Astrocyte (in vitro differentiated cells and primary cell): ENCODE measurements at regions not wholly inside any gene's neighbourhood (a gene's known extent, or its start where the extent isn't known, plus 50 kb on each side); places are given as distances from the start of the nearest gene placed in this dataset.

Experiments used
- DNase-seq: peaks from one replicate; pipeline ENCODE4 v3.0.0-alpha.2; 2010; ENCODE audit warnings: low read depth
- FAIRE-seq: peaks from 2 replicates; lab custom pipeline; 2011; peaks lifted over from hg19 to GRCh38; lab: Jason Lieb, UNC
- H2AFZ ChIP-seq: 2 replicates; pipeline ENCODE4 v1.6.0; 2012; ENCODE audit warnings: low read depth, low read length, inconsistent platforms
- H3K27ac ChIP-seq: 2 replicates; pipeline ENCODE4 v1.5.1; 2011; ENCODE audit warnings: low read depth, low read length, inconsistent platforms
- H3K27me3 ChIP-seq: 2 replicates; pipeline ENCODE4 v1.6.0; 2011; ENCODE audit warnings: low read length, inconsistent platforms; ENCODE audit not compliant: insufficient read depth
- H3K36me3 ChIP-seq: 2 replicates; pipeline ENCODE4 v1.5.1; 2011; ENCODE audit warnings: low read length, inconsistent platforms; ENCODE audit not compliant: insufficient read depth
- H3K4me1 ChIP-seq: 2 replicates; pipeline ENCODE4 v1.5.1; 2011; ENCODE audit warnings: low read length, inconsistent platforms; ENCODE audit not compliant: insufficient read depth
- H3K4me2 ChIP-seq: 2 replicates; pipeline ENCODE4 v1.6.0; 2012; ENCODE audit warnings: low read length, inconsistent platforms
- H3K4me3 ChIP-seq: 2 replicates; pipeline ENCODE4 v1.5.1; 2011; ENCODE audit warnings: low read depth, mild to moderate bottlenecking, low read length, inconsistent platforms; ENCODE audit not compliant: insufficient read depth
- H3K79me2 ChIP-seq: 2 replicates; pipeline ENCODE4 v1.6.0; 2012; ENCODE audit warnings: mild to moderate bottlenecking, low read length, inconsistent platforms; ENCODE audit not compliant: insufficient read depth
- H3K9ac ChIP-seq: 2 replicates; pipeline ENCODE4 v1.6.0; 2012; ENCODE audit warnings: mild to moderate bottlenecking, low read length, inconsistent platforms
- H3K9me3 ChIP-seq: 2 replicates; pipeline ENCODE4 v1.5.1; 2012; ENCODE audit warnings: low read depth, mild to moderate bottlenecking, low read length, inconsistent platforms; ENCODE audit not compliant: insufficient read depth
- H4K20me1 ChIP-seq: 2 replicates; pipeline ENCODE4 v1.6.0; 2012; ENCODE audit warnings: low read length, inconsistent platforms; ENCODE audit not compliant: insufficient read depth
- H3K27ac Mint-ChIP-seq: one replicate; pipeline ENCODE4 v1.8.0; 2021; ENCODE audit warnings: mild to moderate bottlenecking, mixed read lengths; ENCODE audit not compliant: unreplicated experiment
- H3K27me3 Mint-ChIP-seq: one replicate; pipeline ENCODE4 v1.8.0; 2021; ENCODE audit warnings: low read depth, mixed read lengths; ENCODE audit not compliant: unreplicated experiment
- H3K36me3 Mint-ChIP-seq: one replicate; pipeline ENCODE4 v1.8.0; 2021; ENCODE audit warnings: low read depth, mixed read lengths; ENCODE audit not compliant: unreplicated experiment
- H3K4me1 Mint-ChIP-seq: one replicate; pipeline ENCODE4 v1.8.0; 2021; ENCODE audit warnings: low read depth, mixed read lengths; ENCODE audit not compliant: unreplicated experiment
- H3K4me3 Mint-ChIP-seq: one replicate; pipeline ENCODE4 v1.8.0; 2021; ENCODE audit warnings: mild to moderate bottlenecking, moderate library complexity, mixed read lengths; ENCODE audit not compliant: unreplicated experiment
- H3K9me3 Mint-ChIP-seq: one replicate; pipeline ENCODE4 v1.8.0; 2021; ENCODE audit warnings: mild to moderate bottlenecking, mixed read lengths; ENCODE audit not compliant: unreplicated experiment
- EZH2 ChIP-seq: IDR thresholded peaks from 2 replicates; pipeline ENCODE4 v1.6.1; 2012; ENCODE audit warnings: mild to moderate bottlenecking, low read length, inconsistent platforms; ENCODE audit not compliant: insufficient read depth
- TF ChIP-seq, protein P1 (sequence below): IDR thresholded peaks from 2 replicates; pipeline ENCODE4 v1.5.1; 2011; ENCODE audit warnings: low read depth, mild to moderate bottlenecking, inconsistent platforms, low read length, moderate library complexity; ENCODE audit not compliant: insufficient read depth

DNA sequence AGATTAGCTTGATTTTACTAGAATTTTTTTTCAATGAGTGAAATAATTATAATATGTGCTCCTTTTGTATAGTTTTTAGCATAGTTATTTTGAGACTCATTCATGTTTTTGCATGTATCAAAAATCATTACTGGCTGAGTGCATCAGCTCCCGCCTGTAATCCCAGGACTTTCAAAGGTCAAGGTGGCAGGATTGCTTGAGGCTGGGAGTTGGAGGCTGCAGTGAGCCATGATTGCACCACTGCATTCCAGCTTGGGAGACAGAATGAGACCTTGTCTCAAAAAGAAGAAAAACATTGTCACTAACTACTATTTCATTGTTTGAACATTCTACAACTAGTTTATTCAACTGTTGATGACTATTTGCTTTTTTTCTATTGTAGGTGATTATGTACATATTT, 802.7 kb downstream of the SLC16A7 start:
- no peak for FAIRE-seq
- H3K4me3 Mint-ChIP-seq = no peak overlapping the region

DNA sequence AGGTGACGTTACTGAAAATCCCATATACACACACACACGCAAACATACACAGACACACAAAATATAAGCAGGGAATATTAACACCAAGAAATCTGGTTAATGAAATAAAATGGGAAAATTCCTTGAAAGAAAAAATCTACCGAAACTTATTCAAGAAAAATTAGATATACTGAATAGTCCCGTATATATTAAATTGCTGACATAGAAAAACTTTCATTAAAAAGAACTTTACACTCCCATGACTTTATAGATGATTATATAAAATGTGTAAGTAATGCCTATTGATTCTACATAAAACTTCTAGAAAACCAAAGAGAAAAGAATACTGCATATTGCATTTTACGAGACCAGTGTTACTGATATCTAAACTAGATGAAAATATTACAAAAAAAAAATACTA, 803.2 kb downstream of the SLC16A7 start:
- Mint-ChIP-seq H3K27ac (no peak overlapping the region), H3K4me1 (no peaks in the 10 kb centered on the region), H3K27me3 (no peaks in the 10 kb centered on the region), H3K36me3 (no peaks in the 10 kb centered on the region), H3K4me3 (no peak overlapping the region), H3K9me3 (no peaks in the 10 kb centered on the region)
- no peaks in the 10 kb centered on the region for H4K20me1 ChIP-seq
- FAIRE-seq = no peak
- H3K9ac ChIP-seq = no peak overlapping the region
- no peaks in the 10 kb centered on the region for H3K36me3 ChIP-seq
- no peak overlapping the region for H2AFZ ChIP-seq
- TF ChIP-seq EZH2 = no peak
- TF ChIP-seq, protein P1, sequence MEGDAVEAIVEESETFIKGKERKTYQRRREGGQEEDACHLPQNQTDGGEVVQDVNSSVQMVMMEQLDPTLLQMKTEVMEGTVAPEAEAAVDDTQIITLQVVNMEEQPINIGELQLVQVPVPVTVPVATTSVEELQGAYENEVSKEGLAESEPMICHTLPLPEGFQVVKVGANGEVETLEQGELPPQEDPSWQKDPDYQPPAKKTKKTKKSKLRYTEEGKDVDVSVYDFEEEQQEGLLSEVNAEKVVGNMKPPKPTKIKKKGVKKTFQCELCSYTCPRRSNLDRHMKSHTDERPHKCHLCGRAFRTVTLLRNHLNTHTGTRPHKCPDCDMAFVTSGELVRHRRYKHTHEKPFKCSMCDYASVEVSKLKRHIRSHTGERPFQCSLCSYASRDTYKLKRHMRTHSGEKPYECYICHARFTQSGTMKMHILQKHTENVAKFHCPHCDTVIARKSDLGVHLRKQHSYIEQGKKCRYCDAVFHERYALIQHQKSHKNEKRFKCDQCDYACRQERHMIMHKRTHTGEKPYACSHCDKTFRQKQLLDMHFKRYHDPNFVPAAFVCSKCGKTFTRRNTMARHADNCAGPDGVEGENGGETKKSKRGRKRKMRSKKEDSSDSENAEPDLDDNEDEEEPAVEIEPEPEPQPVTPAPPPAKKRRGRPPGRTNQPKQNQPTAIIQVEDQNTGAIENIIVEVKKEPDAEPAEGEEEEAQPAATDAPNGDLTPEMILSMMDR = no peak
- H3K27me3 ChIP-seq = no peaks in the 10 kb centered on the region
- H3K9me3 ChIP-seq = no peaks in the 10 kb centered on the region
- DNase-seq = no peak
- H3K4me1 ChIP-seq = peaks cover 3% of the 10 kb centered on the region
- no peak overlapping the region for H3K27ac ChIP-seq
- H3K79me2 ChIP-seq = no peaks in the 10 kb centered on the region
- H3K4me2 ChIP-seq = no peak overlapping the region
- H3K4me3 ChIP-seq = no peak overlapping the region

More for the DNA sequence above, 802.7 kb downstream of the SLC16A7 start:
- no peaks in the 10 kb centered on the region for H3K79me2 ChIP-seq
- no peaks in the 10 kb centered on the region for H3K27me3 Mint-ChIP-seq
- H3K9me3 Mint-ChIP-seq = no peaks in the 10 kb centered on the region
- no peak overlapping the region for H3K4me3 ChIP-seq
- peaks cover 3% of the 10 kb centered on the region for H3K4me1 ChIP-seq
- H3K36me3 Mint-ChIP-seq = no peaks in the 10 kb centered on the region
- H3K27ac Mint-ChIP-seq = no peak overlapping the region
- H2AFZ ChIP-seq = no peak overlapping the region
- H3K9me3 ChIP-seq = no peaks in the 10 kb centered on the region
- no peaks in the 10 kb centered on the region for H3K4me1 Mint-ChIP-seq
- H3K9ac ChIP-seq = no peak overlapping the region
- no peaks in the 10 kb centered on the region for H3K36me3 ChIP-seq
- no peak overlapping the region for H3K4me2 ChIP-seq
- TF ChIP-seq, protein P1 = no peak
- TF ChIP-seq EZH2 = no peak
- no peak overlapping the region for H3K27ac ChIP-seq
- no peak for DNase-seq
- H3K27me3 ChIP-seq = no peaks in the 10 kb centered on the region
- no peaks in the 10 kb centered on the region for H4K20me1 ChIP-seq

DNA sequence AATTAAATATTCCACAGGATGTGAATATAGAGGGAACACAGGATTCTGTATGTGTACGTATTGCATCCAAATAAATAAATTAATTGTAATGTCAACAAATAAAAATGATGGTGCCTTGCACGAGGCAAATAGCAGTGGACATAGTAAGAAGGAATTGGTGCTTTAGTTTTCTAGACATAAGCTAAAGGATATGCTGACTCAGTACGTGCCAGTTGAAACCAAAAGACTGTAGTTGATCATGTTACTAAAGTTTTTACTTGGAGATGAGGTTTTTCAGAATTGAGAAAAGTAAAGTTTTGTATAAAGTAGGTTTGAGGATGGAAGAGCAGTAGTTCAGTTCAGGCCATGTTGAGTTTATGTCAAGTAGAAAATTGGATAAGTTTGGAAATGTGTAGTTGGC, 807.2 kb downstream of the SLC16A7 start:
- Mint-ChIP-seq H3K27ac (no peak overlapping the region), H3K27me3 (no peaks in the 10 kb centered on the region), H3K4me3 (no peak overlapping the region), H3K4me1 (no peaks in the 10 kb centered on the region), H3K36me3 (no peaks in the 10 kb centered on the region), H3K9me3 (no peaks in the 10 kb centered on the region)
- H3K27me3 ChIP-seq = no peaks in the 10 kb centered on the region
- H3K9ac ChIP-seq = no peak overlapping the region
- no peaks in the 10 kb centered on the region for H3K4me1 ChIP-seq
- TF ChIP-seq EZH2 = no peak
- TF ChIP-seq, protein P1 = no peak
- H3K4me3 ChIP-seq = no peak overlapping the region
- H4K20me1 ChIP-seq = no peaks in the 10 kb centered on the region
- no peak overlapping the region for H3K27ac ChIP-seq
- no peak overlapping the region for H3K4me2 ChIP-seq
- FAIRE-seq = no peak
- DNase-seq = no peak
- H3K79me2 ChIP-seq = no peaks in the 10 kb centered on the region
- no peak overlapping the region for H2AFZ ChIP-seq
- H3K9me3 ChIP-seq = no peaks in the 10 kb centered on the region
- H3K36me3 ChIP-seq = no peaks in the 10 kb centered on the region
